Daoy (cell line): ENCODE measurements at regions not wholly inside any gene's neighbourhood (a gene's known extent, or its start where the extent isn't known, plus 50 kb on each side); places are given as distances from the start of the nearest gene placed in this dataset.
"Not testable (repeated sequence)": the region's sequence is repeated elsewhere in the genome, so short reads cannot be mapped to it uniquely, and the experiment has no call there.

Experiments used
- DNase-seq: peaks from one replicate; pipeline ENCODE4 v3.0.0-alpha.2; 2015; ENCODE audit warnings: low read depth

DNA sequence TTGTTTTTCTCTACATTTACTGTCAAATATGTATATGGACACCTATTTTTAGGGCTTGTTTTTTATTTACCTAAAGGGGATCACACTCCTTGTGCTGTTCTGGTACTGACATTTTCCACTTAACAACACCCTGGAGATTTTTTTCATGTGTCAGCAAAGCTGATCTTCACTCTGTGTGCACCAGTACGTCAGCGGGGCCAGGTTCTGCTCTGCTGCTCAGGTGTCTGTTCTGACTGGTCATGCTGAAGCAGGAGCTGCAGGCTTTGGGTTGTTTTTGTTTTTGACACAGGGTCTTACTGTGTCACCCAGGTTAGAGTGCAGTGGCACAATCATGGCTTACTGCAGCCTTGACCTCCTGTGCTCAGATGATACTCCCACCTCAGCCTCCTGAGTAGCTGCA lies 81.9 kb upstream of the CCND2 start:
- no peak for DNase-seq

GRCh38 chr12:4191149-4191548 lies 82.4 kb upstream of the CCND2 start:
- DNase-seq, result no peak

DNA sequence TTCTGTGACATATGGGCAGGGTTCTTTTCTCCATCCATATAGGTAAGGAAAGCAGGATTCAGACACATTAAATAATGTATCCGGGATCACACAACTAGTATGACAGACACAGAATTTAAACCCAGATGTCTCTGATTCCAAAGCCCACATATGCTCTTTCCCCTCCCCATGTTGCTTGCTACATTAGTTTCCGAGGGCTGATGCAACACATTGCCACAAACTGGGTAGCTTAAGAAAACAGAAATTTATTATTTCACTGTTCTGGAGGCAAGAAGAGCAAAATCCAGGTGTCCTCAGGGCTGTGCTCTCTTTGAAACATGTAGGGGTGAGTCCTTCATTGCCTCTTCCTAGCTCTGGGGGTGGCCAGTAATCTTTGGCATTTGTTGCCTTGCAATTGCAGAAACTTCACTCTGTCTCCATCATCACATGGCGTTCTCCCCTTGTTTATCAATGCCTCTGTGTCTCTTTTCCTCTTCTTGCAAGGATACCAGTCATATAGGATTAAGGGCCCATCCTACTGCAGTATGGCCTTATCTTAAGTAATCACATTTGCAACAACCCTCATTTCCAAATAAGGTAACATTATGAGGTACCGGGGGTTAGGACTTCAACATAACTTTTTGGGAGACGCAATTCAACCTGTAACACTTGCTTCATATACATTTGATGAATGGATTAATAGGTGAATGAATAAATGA lies 83.0 kb upstream of the CCND2 start:
- no peak for DNase-seq

GRCh38 chr12:4189721-4190120 lies 83.8 kb upstream of the CCND2 start:
- DNase-seq, result no peak

DNA sequence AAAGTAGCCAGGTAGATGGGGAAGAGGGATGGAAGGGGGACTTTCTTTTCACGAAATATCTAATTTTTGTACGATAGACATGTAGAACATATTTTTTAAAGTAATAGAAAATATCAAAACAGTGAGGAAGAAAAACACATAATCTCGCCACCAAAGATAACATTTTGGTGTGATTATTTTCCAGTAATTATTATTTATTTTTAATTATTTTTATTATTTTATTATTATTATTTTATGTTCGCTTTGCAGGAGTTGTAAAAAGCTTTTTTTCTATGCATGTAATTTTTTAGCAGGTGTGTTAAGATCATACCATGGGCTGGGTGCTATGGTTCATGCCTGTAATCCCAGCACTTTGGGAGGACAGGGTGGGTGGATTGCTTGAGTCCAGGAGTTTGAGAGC lies 85.6 kb upstream of the CCND2 start:
- DNase-seq, result no peak

DNA sequence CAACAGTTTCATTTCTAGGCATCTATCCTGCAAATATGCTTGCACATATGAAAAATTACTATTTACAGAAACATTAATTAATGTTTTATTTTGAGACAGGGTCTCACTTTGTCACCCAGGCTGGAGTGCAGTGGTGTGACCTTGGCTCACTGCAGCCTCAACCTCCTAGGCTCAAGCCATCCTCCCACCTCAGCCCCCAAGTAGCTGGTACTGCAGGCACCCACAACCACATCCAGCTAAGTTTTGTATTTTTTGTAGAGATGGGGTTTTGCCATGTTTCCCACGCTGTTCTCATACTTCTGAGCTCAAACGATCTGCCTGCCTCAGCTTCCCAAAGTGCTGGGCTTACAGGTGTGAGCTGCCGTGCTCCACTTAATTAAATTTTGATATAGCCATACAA lies 86.2 kb upstream of the CCND2 start:
- DNase-seq, result not testable (repeated sequence)

DNA sequence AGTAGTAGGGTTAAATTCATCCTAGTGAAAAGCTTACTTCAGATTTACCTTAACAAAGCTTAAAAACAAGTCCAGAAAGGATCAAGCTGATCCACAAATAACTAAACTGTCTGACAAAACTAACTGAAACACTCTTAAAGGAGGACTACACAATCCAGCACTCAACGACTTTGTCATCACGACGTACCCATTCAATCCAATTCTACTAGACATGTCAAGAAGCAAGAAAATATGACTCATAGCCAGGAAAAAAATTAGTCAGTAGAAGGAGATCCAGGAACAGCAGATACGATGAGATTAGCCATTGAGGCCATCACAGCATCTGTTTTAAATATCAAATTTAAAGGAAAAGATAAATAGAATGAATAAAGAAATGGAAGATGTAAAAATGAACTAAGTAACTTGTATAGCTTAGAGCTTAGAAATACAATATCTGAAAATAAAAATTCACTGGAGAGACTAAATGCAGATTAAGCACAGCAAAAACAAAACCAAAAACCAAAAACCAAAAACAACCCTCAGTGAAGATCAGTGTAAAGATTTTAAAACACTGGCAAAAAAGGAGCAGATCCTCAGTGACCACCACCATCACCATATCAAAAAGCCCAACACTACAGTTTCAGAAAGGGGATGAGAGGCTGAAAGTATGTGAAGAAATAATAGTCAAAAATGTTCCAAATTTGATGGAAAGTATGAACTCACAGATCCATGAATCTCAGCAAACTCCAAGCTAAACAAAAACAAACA lies 95.0 kb upstream of the CCND2 start:
- peak; percentile 14 for DNase-seq

DNA sequence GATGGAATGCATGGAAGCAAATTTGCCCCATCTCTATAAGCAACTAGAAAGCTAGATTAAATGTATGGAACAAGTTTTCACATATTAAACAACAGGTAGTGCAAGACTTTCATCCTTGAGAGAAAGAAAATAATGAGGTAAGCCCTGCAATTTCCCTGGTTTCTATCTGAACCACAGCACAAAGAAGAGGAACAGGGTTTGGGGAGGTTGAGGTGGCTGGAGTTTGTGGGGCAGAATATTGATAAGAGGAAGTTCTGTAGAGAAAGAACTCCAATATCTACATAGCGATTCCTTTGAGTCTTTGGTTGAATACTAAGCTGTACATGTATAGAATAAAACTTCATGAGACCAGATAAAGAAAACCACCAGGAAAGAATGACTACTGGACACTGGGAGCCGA lies 96.3 kb upstream of the CCND2 start:
- no peak for DNase-seq

GRCh38 chr12:4176168-4176567 lies 97.4 kb upstream of the CCND2 start:
- no peak for DNase-seq

- no peak for DNase-seq
These were observed 99.1 kb upstream of the CCND2 start for GRCh38 chr12:4174417-4174816.

GRCh38 chr12:4172999-4173398 lies 100.6 kb upstream of the CCND2 start:
- peak; percentile 65 for DNase-seq

- DNase-seq, result no peak
These were observed 101.8 kb upstream of the CCND2 start for GRCh38 chr12:4171742-4172141.

DNA sequence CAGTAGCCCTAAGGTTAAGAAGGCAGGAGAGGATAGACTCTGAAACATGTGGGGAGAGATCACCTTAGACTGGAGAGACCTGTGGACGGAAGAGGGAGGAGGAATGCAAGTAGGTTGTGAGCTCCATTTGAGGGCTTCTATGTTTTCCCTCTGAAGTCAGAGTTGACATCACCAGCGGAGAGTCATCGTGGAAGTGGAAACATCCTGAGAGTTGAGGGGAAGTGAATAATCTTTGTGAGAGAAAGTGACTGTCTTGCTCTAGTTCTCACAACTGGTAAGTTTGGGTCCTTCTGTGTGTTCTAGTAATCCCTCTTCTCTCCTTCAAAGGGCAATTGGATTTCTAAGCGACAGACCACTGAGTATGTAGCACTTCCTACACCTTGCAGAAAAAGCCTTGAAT lies 103.6 kb upstream of the CCND2 start:
- no peak for DNase-seq

GRCh38 chr12:4169531-4169930 lies 104.0 kb upstream of the CCND2 start:
- peak; percentile 33 for DNase-seq

DNA sequence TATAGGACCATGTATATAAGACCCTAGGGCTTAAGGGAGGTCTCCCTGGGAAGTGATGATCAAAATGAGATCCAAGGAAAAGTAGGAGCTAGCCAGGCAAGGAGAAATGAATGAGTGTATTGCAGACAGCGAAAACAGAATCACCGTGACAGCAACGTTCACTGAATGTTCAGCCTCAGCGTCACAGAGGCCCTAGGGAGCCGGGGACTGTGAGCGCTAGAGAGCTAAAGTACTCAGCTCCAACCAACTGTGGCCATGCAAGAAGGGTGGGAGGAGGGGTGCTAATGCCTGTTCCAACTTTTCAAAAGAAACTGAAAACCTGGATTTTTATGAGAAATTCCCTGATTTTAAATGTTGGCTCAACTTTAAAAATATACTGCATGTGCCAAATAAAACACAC lies 105.5 kb upstream of the CCND2 start:
- DNase-seq, result no peak

DNA sequence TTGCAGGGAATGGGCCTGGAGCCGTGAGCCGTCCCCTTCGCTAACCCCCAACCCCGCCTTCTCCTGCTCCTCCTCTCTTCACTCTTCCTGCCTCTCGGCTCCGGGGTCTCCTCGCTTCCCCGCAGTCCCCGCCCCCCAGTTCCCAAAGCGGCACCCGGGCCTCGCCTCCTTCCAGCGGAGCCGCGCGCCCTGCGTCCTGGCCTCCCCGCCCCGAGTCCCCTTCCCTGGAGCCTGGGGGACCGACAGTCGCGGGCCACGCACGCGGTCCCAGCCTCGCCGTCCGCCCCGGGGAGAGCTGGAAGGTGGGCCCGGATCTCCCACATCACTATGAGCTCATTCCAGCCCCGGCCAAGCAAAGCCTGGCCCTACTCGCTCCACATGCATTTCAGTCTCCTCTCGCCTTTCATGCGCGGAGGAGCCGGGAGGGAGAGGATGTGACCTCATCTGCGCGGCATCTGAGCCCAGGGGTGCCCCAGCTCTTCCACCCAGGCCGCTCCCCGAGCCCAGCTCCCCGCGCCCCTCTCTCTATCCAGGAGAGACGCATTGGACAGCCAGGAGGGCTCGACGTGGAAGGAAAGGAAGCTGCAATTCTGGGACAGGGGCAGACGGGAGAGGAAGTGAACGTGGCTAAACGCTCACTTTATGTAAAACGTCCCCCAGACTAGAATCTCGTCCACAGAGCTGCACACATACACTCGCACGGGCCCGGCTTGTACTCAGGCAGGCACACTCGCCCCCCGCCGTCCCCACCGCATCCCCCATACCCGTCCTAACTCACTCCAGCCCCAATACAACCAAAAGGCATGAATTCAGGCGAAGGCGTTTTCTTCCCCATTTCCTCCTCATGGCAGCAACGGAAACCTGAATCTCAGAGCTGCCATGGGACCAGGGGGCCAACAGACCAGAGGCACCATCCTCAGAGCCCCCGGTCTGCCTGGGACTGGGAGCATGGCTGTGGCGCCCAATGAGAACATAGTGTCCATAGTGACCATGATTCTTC lies 108.7 kb upstream of the CCND2 start:
- peak; percentile 91 for DNase-seq

- peak; percentile 15 for DNase-seq
These were observed 109.4 kb upstream of the CCND2 start for GRCh38 chr12:4164188-4164558.

GRCh38 chr12:4161718-4162117 lies 111.8 kb upstream of the CCND2 start:
- DNase-seq, result no peak

DNA sequence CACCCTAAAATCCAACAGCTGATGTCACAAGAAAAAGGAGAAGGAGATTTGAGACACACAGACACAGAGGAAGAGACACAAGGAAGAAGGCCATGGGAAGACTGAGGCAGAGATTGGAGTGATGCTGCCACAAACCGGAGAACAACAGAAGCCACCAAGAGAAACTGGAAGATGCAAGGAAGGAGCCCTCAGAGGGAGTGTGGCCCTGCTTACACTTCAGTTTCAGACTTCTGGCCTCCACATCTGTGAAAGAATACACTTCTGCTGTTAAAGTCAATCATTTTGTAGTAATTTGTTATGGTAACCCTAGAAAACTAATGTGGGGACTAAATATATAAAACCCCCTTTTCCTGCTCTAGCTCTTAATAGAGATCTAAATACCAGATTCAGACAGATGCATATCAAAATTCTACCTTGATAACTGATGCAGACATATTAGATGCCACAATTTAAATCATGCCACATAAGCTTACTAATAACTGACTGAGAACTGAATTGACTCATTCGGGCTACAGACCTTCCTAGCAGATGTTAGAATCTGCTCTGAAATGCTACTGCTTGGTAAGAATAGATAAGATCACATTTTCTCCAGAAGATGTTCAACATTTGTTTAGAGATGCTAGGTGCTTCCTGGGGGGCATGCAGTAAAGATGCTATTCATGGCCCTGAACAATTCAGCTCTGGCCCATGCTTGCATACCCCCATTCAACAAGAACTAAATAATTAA lies 113.1 kb upstream of the CCND2 start:
- DNase-seq, result no peak

- DNase-seq, result no peak
These were observed 113.7 kb upstream of the CCND2 start for GRCh38 chr12:4159851-4160250.

DNA sequence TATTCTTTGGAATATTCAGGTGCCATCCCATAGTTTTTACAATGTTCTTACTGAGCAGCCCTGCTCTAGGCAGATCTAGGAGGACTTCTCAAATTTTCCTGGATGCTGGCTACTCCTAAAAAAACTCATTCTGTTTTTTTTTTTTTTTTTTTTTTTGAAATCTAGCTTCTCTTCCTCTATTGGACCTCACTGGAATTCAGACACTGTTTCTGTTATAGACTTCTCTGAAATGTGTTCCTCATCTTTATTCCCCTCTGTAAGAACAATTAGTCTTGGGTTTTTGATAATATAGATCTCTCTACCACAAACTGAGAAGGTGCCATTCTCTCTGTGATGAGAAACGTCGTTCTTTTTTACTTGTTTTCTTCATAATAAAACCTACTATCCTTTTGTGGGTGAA lies 115.3 kb upstream of the CCND2 start:
- DNase-seq, result no peak

DNA sequence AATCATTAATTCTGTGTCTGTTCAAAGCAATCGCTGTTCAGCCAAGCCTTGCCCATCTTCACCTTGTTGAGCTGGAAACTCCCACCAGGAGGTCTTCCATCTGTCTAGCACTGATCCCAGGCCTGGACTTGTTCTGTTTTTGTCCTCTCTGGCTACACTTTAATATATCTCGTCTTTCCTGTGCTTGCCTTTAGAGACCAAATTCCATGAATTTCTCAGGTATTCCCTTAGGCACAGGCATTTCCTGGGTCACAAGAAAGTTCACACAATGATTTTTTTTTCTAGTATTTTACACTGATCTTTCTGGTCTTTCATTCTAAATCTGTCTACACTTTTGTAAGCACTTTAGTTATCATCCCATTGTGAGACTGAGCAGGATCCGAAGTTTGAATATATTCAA lies 116.4 kb upstream of the CCND2 start:
- DNase-seq, result no peak
